ENCODE measurements at regions not wholly inside any gene's neighbourhood (a gene's known extent, or its start where the extent isn't known, plus 50 kb on each side); places are given as distances from the start of the nearest gene placed in this dataset.

DNA sequence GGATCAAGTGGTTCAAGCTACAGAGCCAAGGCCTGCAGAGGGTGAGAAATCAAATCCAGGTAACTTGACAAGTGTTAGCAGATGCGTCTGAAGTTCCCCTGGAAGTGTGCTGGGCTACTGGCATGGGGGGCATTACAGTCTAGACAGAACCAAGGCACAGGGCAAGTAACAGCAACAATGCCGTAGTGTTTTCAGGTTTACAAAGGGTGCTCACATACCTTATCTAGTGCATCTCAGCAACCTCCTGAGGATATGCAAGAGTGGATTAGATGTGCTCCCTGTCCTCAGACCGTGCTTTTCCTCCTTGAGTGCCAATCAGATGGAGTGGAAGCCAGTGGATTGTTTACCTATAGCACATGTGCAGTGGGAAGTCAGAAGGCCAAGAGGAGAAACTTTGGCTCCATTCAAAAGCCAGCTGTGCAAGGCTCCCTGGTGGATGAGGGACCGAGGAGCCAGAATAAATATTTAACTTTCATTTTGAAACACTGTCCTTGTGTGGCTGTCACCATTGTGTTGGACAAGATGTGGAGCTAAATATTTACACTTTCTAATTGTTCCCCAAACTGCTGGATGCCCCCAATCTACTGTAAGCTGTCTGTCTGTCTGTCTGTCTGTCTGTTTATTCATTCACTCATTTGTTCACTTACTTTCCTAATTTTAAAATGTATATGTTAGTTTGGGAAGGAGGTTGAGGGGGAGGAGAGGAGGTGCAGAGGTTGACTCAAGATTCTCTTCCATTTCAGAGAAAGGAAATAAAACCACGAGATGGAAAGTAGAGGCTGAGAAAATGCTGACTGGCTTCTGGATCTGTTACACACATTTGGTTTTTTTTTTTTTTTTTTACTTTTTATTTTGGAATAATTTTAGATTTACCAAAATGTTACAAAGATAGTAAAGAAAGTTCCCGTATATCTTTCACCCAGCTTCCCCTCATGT is 184.0 kb upstream of the PARP11 start:
- H3K27ac ChIP-seq (ENCODE audit: low read depth, low read length): no peak overlapping the region
- DNase-seq (ENCODE audit: insufficient read length, low spot score, missing footprints): no peak
- no peaks in the 10 kb centered on the region for H3K9me3 ChIP-seq (ENCODE audit: low read depth, low read length)
- H3K27me3 ChIP-seq (ENCODE audit: insufficient read depth, low read length): no peaks in the 10 kb centered on the region
- no peaks in the 10 kb centered on the region for H3K36me3 ChIP-seq (ENCODE audit: insufficient read depth, low read length)
- H4K20me1 ChIP-seq (ENCODE audit: insufficient read depth, low read length): no peaks in the 10 kb centered on the region
- no peak overlapping the region for H2AFZ ChIP-seq (ENCODE audit: low read length)
- H3K4me2 ChIP-seq (ENCODE audit: insufficient read depth, low read length): no peak overlapping the region
- TF ChIP-seq, protein P1, sequence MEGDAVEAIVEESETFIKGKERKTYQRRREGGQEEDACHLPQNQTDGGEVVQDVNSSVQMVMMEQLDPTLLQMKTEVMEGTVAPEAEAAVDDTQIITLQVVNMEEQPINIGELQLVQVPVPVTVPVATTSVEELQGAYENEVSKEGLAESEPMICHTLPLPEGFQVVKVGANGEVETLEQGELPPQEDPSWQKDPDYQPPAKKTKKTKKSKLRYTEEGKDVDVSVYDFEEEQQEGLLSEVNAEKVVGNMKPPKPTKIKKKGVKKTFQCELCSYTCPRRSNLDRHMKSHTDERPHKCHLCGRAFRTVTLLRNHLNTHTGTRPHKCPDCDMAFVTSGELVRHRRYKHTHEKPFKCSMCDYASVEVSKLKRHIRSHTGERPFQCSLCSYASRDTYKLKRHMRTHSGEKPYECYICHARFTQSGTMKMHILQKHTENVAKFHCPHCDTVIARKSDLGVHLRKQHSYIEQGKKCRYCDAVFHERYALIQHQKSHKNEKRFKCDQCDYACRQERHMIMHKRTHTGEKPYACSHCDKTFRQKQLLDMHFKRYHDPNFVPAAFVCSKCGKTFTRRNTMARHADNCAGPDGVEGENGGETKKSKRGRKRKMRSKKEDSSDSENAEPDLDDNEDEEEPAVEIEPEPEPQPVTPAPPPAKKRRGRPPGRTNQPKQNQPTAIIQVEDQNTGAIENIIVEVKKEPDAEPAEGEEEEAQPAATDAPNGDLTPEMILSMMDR (IDR thresholded peaks at IDR 0.05; ENCODE audit: extremely low read depth, low read depth, low read length): no peak
- H3K79me2 ChIP-seq (ENCODE audit: insufficient read depth, low read length): no peaks in the 10 kb centered on the region
- H3K4me1 ChIP-seq (ENCODE audit: insufficient read depth, low read length): no peaks in the 10 kb centered on the region
- H3K4me3 ChIP-seq (ENCODE audit: insufficient read depth, low read length): no peak overlapping the region

DNA sequence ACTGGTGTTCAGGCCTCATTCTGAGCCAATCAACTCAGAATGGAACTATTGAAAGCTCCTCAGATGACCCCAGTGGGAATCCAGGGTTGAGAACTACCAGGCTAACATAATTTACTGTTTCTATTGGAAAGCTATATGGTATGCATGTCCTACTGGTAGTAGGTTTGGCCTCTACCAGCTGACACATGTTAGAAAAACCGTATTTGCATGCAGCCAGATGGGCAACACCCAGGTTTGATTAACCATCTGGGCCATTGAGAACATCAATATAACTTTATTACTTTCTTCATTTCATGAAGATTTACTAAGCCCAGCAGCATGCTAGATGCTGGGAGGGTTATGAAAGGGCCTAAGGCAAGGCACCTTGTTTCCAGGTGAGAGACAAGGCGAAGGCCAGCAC is 181.4 kb upstream of the PARP11 start:
- TF ChIP-seq, protein P1 (IDR thresholded peaks at IDR 0.05; ENCODE audit: extremely low read depth, low read depth, low read length): no peak

DNA sequence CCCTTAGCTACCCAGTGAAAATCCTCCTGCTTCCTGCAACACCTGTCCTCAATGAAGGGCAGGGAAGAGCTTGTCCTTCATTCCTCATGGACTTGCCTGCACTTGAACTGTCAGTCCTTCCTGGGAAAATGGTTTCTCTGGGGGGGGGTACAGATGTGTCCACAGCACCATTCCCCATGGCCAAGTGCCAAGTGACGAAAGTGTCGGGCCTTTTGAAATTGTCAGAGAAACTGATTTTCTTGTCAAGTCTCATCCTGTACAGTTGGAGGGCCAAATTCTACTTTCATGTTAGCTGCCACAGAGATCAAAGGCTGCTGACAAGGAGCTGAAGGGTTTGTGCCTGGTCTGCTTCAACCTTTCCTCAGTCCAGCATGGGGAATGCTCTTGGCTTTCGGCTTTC is 179.5 kb upstream of the PARP11 start:
- TF ChIP-seq, protein P1 (IDR thresholded peaks at IDR 0.05; ENCODE audit: extremely low read depth, low read depth, low read length): no peak
- no peak for DNase-seq (ENCODE audit: insufficient read length, low spot score, missing footprints)
- no peaks in the 10 kb centered on the region for H4K20me1 ChIP-seq (ENCODE audit: insufficient read depth, low read length)
- peaks cover 4% of the 10 kb centered on the region for H3K27me3 ChIP-seq (ENCODE audit: insufficient read depth, low read length)
- no peak overlapping the region for H3K27ac ChIP-seq (ENCODE audit: low read depth, low read length)
- no peak overlapping the region for H2AFZ ChIP-seq (ENCODE audit: low read length)
- no peaks in the 10 kb centered on the region for H3K4me1 ChIP-seq (ENCODE audit: insufficient read depth, low read length)
- H3K9me3 ChIP-seq (ENCODE audit: low read depth, low read length): no peaks in the 10 kb centered on the region
- no peaks in the 10 kb centered on the region for H3K36me3 ChIP-seq (ENCODE audit: insufficient read depth, low read length)
- no peaks in the 10 kb centered on the region for H3K79me2 ChIP-seq (ENCODE audit: insufficient read depth, low read length)
- H3K4me2 ChIP-seq (ENCODE audit: insufficient read depth, low read length): no peak overlapping the region
- no peak overlapping the region for H3K4me3 ChIP-seq (ENCODE audit: insufficient read depth, low read length)

More for the DNA sequence above, 181.4 kb upstream of the PARP11 start:
- Histone ChIP-seq H3K4me1 (ENCODE audit: insufficient read depth, low read length) (no peaks in the 10 kb centered on the region), H3K79me2 (ENCODE audit: insufficient read depth, low read length) (no peaks in the 10 kb centered on the region), H2AFZ (ENCODE audit: low read length) (no peak overlapping the region), H3K9me3 (ENCODE audit: low read depth, low read length) (no peaks in the 10 kb centered on the region), H3K27me3 (ENCODE audit: insufficient read depth, low read length) (peaks cover 4% of the 10 kb centered on the region), H4K20me1 (ENCODE audit: insufficient read depth, low read length) (no peaks in the 10 kb centered on the region), H3K36me3 (ENCODE audit: insufficient read depth, low read length) (no peaks in the 10 kb centered on the region), H3K27ac (ENCODE audit: low read depth, low read length) (no peak overlapping the region), H3K4me2 (ENCODE audit: insufficient read depth, low read length) (no peak overlapping the region), H3K4me3 (ENCODE audit: insufficient read depth, low read length) (no peak overlapping the region)
- no peak for DNase-seq (ENCODE audit: insufficient read length, low spot score, missing footprints)

DNA sequence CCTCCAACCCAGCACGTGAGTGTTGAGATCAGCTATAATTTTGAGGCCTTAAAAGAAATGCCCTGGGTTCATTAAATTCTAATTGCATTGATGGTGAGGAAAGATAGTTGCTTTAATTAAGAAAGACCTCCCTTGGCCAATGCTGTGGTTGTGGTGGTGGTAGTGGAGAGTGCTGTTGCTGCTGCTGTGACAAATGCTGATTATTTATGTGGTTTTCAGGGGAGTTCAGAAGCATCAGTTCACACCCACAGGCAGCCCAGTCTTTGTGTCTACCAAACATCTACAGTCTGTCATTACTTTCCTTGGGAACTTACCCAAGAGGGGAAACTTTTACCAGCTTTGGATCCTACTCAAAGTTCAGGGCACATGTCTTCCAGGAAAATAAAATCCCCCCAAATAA is 178.4 kb upstream of the PARP11 start:
- peaks cover 6% of the 10 kb centered on the region for H3K27me3 ChIP-seq (ENCODE audit: insufficient read depth, low read length)
- no peaks in the 10 kb centered on the region for H4K20me1 ChIP-seq (ENCODE audit: insufficient read depth, low read length)
- no peak for DNase-seq (ENCODE audit: insufficient read length, low spot score, missing footprints)
- no peak overlapping the region for H3K27ac ChIP-seq (ENCODE audit: low read depth, low read length)
- no peak overlapping the region for H3K4me2 ChIP-seq (ENCODE audit: insufficient read depth, low read length)
- H2AFZ ChIP-seq (ENCODE audit: low read length): no peak overlapping the region
- no peak overlapping the region for H3K4me3 ChIP-seq (ENCODE audit: insufficient read depth, low read length)
- no peaks in the 10 kb centered on the region for H3K79me2 ChIP-seq (ENCODE audit: insufficient read depth, low read length)
- TF ChIP-seq, protein P1 (IDR thresholded peaks at IDR 0.05; ENCODE audit: extremely low read depth, low read depth, low read length): no peak
- no peaks in the 10 kb centered on the region for H3K4me1 ChIP-seq (ENCODE audit: insufficient read depth, low read length)
- no peaks in the 10 kb centered on the region for H3K9me3 ChIP-seq (ENCODE audit: low read depth, low read length)
- no peaks in the 10 kb centered on the region for H3K36me3 ChIP-seq (ENCODE audit: insufficient read depth, low read length)

All from osteoblast (primary cell).